Ectodermal cell (in vitro differentiated cells): ENCODE measurements at regions not wholly inside any gene's neighbourhood (a gene's known extent, or its start where the extent isn't known, plus 50 kb on each side); places are given as distances from the start of the nearest gene placed in this dataset.

Source experiments
- H3K27ac ChIP-seq: 2 replicates; pipeline ENCODE4 v1.7.0; 2013; ENCODE audit warnings: mild to moderate bottlenecking, low read depth, low read length; ENCODE audit not compliant: insufficient read depth, poor library complexity, severe bottlenecking
- H3K27me3 ChIP-seq: 2 replicates; pipeline ENCODE4 v1.7.0; 2013; ENCODE audit warnings: mild to moderate bottlenecking, low read length; ENCODE audit not compliant: insufficient read depth, control insufficient read depth, poor library complexity, severe bottlenecking
- H3K36me3 ChIP-seq: one replicate; pipeline ENCODE4 v1.7.0; 2013; ENCODE audit warnings: low read length; ENCODE audit not compliant: control insufficient read depth, insufficient read depth
- H3K4me1 ChIP-seq: one replicate; pipeline ENCODE4 v1.7.0; 2013; ENCODE audit warnings: low read length; ENCODE audit not compliant: control insufficient read depth, insufficient read depth
- H3K4me3 ChIP-seq: 2 replicates; pipeline ENCODE4 v1.7.0; 2013; ENCODE audit warnings: low read depth, low read length, control low read depth; ENCODE audit not compliant: insufficient read depth
- H3K9me3 ChIP-seq: 2 replicates; pipeline ENCODE4 v1.7.0; 2013; ENCODE audit warnings: mild to moderate bottlenecking, low read length, moderate library complexity; ENCODE audit not compliant: control insufficient read depth
- WGBS, 2 experiments: methylation state at CpG; one replicate each; pipeline ENCODE4 v1.1.7; 2013; ENCODE audit warnings: missing lambda C conversion rate in 2 of 2; 5-methylcytosine and 5-hydroxymethylcytosine counted together

- WGBS, 2 experiments, result 83 to 94% methylated on average over 2 of the region's 2 CpGs
- no peaks in the 10 kb centered on the region for H3K9me3 ChIP-seq
Measured at GRCh38 chr14:49446801-49447200, 139.4 kb downstream of the RPS29 start.

GRCh38 chr14:49438256-49438770 is 147.9 kb downstream of the RPS29 start:
- Histone ChIP-seq H3K27ac (no peak overlapping the region), H3K4me1 (no peaks in the 10 kb centered on the region), H3K27me3 (no peaks in the 10 kb centered on the region), H3K9me3 (no peaks in the 10 kb centered on the region), H3K4me3 (no peak overlapping the region), H3K36me3 (no peaks in the 10 kb centered on the region)
- 75 to 82% methylated on average over 2 to 4 of the region's 4 CpGs for WGBS, 2 experiments

More at GRCh38 chr14:49446801-49447200, 139.4 kb downstream of the RPS29 start:
- Histone ChIP-seq H3K36me3 (no peaks in the 10 kb centered on the region), H3K27ac (no peak overlapping the region), H3K27me3 (no peaks in the 10 kb centered on the region), H3K4me1 (no peaks in the 10 kb centered on the region), H3K4me3 (no peak overlapping the region)

- Histone ChIP-seq H3K36me3 (no peaks in the 10 kb centered on the region), H3K4me1 (no peaks in the 10 kb centered on the region), H3K4me3 (no peak overlapping the region), H3K27me3 (no peaks in the 10 kb centered on the region), H3K27ac (no peak overlapping the region), H3K9me3 (no peaks in the 10 kb centered on the region)
- 95 to 98% methylated on average over 2 of the region's 2 CpGs for WGBS, 2 experiments
Measured at GRCh38 chr14:49428076-49428475, 158.1 kb downstream of the RPS29 start.

GRCh38 chr14:49427117-49427516 is 159.1 kb downstream of the RPS29 start:
- WGBS, 2 experiments, result 64 to 68% methylated on average over 7 to 8 of the region's 8 CpGs
- H3K36me3 ChIP-seq, result no peaks in the 10 kb centered on the region
- no peak overlapping the region for H3K4me3 ChIP-seq
- H3K9me3 ChIP-seq, result no peaks in the 10 kb centered on the region
- H3K27me3 ChIP-seq, result no peaks in the 10 kb centered on the region
- no peaks in the 10 kb centered on the region for H3K4me1 ChIP-seq
- H3K27ac ChIP-seq, result no peak overlapping the region

- 88 to 100% methylated on average over 1 of the region's 1 CpG for WGBS, 2 experiments
- Histone ChIP-seq H3K4me1 (no peaks in the 10 kb centered on the region), H3K27ac (no peak overlapping the region), H3K36me3 (no peaks in the 10 kb centered on the region), H3K4me3 (no peak overlapping the region), H3K27me3 (no peaks in the 10 kb centered on the region), H3K9me3 (no peaks in the 10 kb centered on the region)
Measured at GRCh38 chr14:49425921-49426320, 160.3 kb downstream of the RPS29 start.

- no peaks in the 10 kb centered on the region for H3K9me3 ChIP-seq
- no peaks in the 10 kb centered on the region for H3K27me3 ChIP-seq
- no peaks in the 10 kb centered on the region for H3K4me1 ChIP-seq
- no peak overlapping the region for H3K4me3 ChIP-seq
- H3K36me3 ChIP-seq, result no peaks in the 10 kb centered on the region
- 92 to 93% methylated on average over 4 of the region's 4 CpGs for WGBS, 2 experiments
- H3K27ac ChIP-seq, result no peak overlapping the region
Measured at GRCh38 chr14:49424436-49425331, 161.5 kb downstream of the RPS29 start.

GRCh38 chr14:49420201-49420600 is 166.0 kb downstream of the RPS29 start:
- Histone ChIP-seq H3K4me3 (no peak overlapping the region), H3K36me3 (no peaks in the 10 kb centered on the region), H3K27ac (no peak overlapping the region), H3K27me3 (no peaks in the 10 kb centered on the region), H3K4me1 (no peaks in the 10 kb centered on the region), H3K9me3 (no peaks in the 10 kb centered on the region)
- 89 to 94% methylated on average over 3 of the region's 3 CpGs for WGBS, 2 experiments

GRCh38 chr14:49418789-49419188 is 167.4 kb downstream of the RPS29 start:
- WGBS, 2 experiments, result 90% methylated on average over 4 of the region's 4 CpGs
- H3K4me1 ChIP-seq, result no peaks in the 10 kb centered on the region

GRCh38 chr14:49417790-49418189 is 168.4 kb downstream of the RPS29 start:
- H3K9me3 ChIP-seq, result no peaks in the 10 kb centered on the region
- no peak overlapping the region for H3K4me3 ChIP-seq
- no peaks in the 10 kb centered on the region for H3K4me1 ChIP-seq
- no peaks in the 10 kb centered on the region for H3K27me3 ChIP-seq
- H3K27ac ChIP-seq, result no peak overlapping the region
- no peaks in the 10 kb centered on the region for H3K36me3 ChIP-seq

More at GRCh38 chr14:49418789-49419188, 167.4 kb downstream of the RPS29 start:
- H3K36me3 ChIP-seq, result no peaks in the 10 kb centered on the region
- H3K4me3 ChIP-seq, result no peak overlapping the region
- H3K27me3 ChIP-seq, result no peaks in the 10 kb centered on the region
- H3K27ac ChIP-seq, result no peak overlapping the region
- H3K9me3 ChIP-seq, result no peaks in the 10 kb centered on the region

GRCh38 chr14:49408187-49408933 is 177.8 kb downstream of the RPS29 start:
- no peaks in the 10 kb centered on the region for H3K9me3 ChIP-seq
- H3K27me3 ChIP-seq, result no peaks in the 10 kb centered on the region
- WGBS, 2 experiments, result 93% methylated on average over 1 of the region's 1 CpG; no CpG with 5 or more reads in 1 of the 2 experiments
- H3K4me3 ChIP-seq, result no peak overlapping the region
- no peaks in the 10 kb centered on the region for H3K4me1 ChIP-seq
- H3K27ac ChIP-seq, result no peak overlapping the region
- no peaks in the 10 kb centered on the region for H3K36me3 ChIP-seq
